ENCODE measurements at regions not wholly inside any gene's neighbourhood (a gene's known extent, or its start where the extent isn't known, plus 50 kb on each side); places are given as distances from the start of the nearest gene placed in this dataset.

GRCh38 chr3:152719264-152719663 lies 115.7 kb upstream of the P2RY1 start:
- no peak overlapping the region for H3T11ph ChIP-seq (ENCODE audit: low read length)
- H3K23me2 ChIP-seq (ENCODE audit: insufficient read length, low read depth, low read length, poor library complexity, severe bottlenecking): no peaks in the 10 kb centered on the region
- no peak overlapping the region for H2BK12ac ChIP-seq (ENCODE audit: insufficient read length, low read depth, low read length)
- peaks cover 3 to 8% (median 7%) of the 10 kb centered on the region in 3 experiments for H3K36me3 Mint-ChIP-seq (ENCODE audit: insufficient read depth in 1 of 3, low read depth in 3 of 3)
- no peak overlapping the region for H2BK120ac ChIP-seq (ENCODE audit: low read depth, low read length, poor library complexity, severe bottlenecking)
- no peak overlapping the region for H4K8ac ChIP-seq (replicated peaks; ENCODE audit: insufficient read length, low read depth, low read length)
- no peak overlapping the region for H3K4me2 ChIP-seq (ENCODE audit: insufficient read depth, insufficient read length, low read length)
- DNase-seq: no peak
- H3K4me1 ChIP-seq (ENCODE audit: insufficient read depth, low read length): peaks cover 7% of the 10 kb centered on the region; the same call in 1 of the 2 replicates
- H4K20me1 ChIP-seq (ENCODE audit: control insufficient read depth, insufficient read depth, insufficient read length): no peaks in the 10 kb centered on the region
- H4K91ac ChIP-seq (ENCODE audit: insufficient read length, low read depth, low read length): no peak overlapping the region
- H3K9me3 ChIP-seq (ENCODE audit: control insufficient read depth, low read depth, low read length): no peaks in the 10 kb centered on the region
- no peak overlapping the region for H3K18ac ChIP-seq (ENCODE audit: insufficient read length, low read depth, low read length)
- no peak overlapping the region for H2BK15ac ChIP-seq (ENCODE audit: low read depth, low read length)
- peaks cover 7 to 9% of the 10 kb centered on the region in 2 experiments for H3K9me3 Mint-ChIP-seq
- H3K4me1 Mint-ChIP-seq: peaks cover 21 to 23% of the 10 kb centered on the region in 2 experiments
- no peak overlapping the region for H2BK20ac ChIP-seq (ENCODE audit: low read depth, low read length, poor library complexity, severe bottlenecking)
- H3K9ac ChIP-seq (ENCODE audit: extremely low read depth, insufficient read length, low read length): no peak overlapping the region
- H3K4ac ChIP-seq (ENCODE audit: low read depth, low read length): no peak overlapping the region
- H3K79me1 ChIP-seq (ENCODE audit: insufficient read depth, low read depth, low read length, poor library complexity, severe bottlenecking): no peaks in the 10 kb centered on the region
- no peak for TF ChIP-seq CTCF (conservative IDR thresholded peaks at IDR 0.05)
- H3K27me3 Mint-ChIP-seq (ENCODE audit: low read depth): peaks cover 1% of the 10 kb centered on the region; the same call in 1 of the 2 replicates
- no peak overlapping the region for H3K56ac ChIP-seq (ENCODE audit: insufficient read length, low read depth, low read length)
- H2BK5ac ChIP-seq (ENCODE audit: insufficient read length, low read length): no peak overlapping the region
- WGBS (ENCODE audit: extremely low coverage, insufficient read length, low lambda C conversion rate): no CpG with 5 or more reads among the region's 2 CpGs
- H2AFZ ChIP-seq (ENCODE audit: low read length): no peak overlapping the region
- H4K5ac ChIP-seq (ENCODE audit: insufficient read length, low read depth, low read length): no peak overlapping the region
- H3K14ac ChIP-seq (ENCODE audit: insufficient read depth, low read length): no peak overlapping the region
- no peak overlapping the region for H3K23ac ChIP-seq (ENCODE audit: insufficient read length, low read depth, low read length)
- peak overlapping the region in 1 of 3 experiments; percentile 26; a peak in 1 of 7 replicates for H3K27ac Mint-ChIP-seq
- no peak overlapping the region for H3K27ac ChIP-seq (ENCODE audit: insufficient read length, low read depth, low read length)
- H3K27me3 ChIP-seq (ENCODE audit: insufficient read depth, low read length): no peaks in the 10 kb centered on the region
- H3K79me2 ChIP-seq (ENCODE audit: insufficient read depth, low read length): no peaks in the 10 kb centered on the region
- no peak overlapping the region for H2AK5ac ChIP-seq (ENCODE audit: insufficient read length, low read length)
- no peak overlapping the region for H3K4me3 Mint-ChIP-seq

Data from H9 (cell line).